HS-5 (cell line): ENCODE measurements at regions not wholly inside any gene's neighbourhood (a gene's known extent, or its start where the extent isn't known, plus 50 kb on each side); places are given as distances from the start of the nearest gene placed in this dataset.
"Not testable (repeated sequence)": the region's sequence is repeated elsewhere in the genome, so short reads cannot be mapped to it uniquely, and the experiment has no call there.

Source experiments
- DNase-seq: peaks from one replicate; pipeline ENCODE4 v3.0.0-alpha.2; 2012; ENCODE audit warnings: low read depth

DNA sequence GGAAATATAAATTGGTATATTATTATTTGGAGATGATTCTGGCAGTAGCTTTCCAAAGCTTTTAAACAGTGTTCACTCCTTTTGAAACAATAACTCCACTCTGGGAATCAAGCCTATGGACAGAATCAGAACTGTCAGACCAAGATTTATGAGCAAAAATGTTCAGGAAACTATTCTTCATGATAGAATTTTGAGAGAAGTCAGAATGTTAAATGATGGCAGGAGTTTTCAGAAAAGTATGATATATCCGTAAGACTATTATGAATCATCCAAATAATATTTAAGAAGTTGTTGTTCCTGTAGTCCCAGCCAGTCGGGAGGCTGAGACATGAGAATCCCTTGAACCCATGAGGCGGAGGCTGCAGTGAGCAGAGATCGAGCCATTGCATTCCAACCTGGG, 50.5 kb upstream of the ADGRG2 start:
- DNase-seq, result no peak

DNA sequence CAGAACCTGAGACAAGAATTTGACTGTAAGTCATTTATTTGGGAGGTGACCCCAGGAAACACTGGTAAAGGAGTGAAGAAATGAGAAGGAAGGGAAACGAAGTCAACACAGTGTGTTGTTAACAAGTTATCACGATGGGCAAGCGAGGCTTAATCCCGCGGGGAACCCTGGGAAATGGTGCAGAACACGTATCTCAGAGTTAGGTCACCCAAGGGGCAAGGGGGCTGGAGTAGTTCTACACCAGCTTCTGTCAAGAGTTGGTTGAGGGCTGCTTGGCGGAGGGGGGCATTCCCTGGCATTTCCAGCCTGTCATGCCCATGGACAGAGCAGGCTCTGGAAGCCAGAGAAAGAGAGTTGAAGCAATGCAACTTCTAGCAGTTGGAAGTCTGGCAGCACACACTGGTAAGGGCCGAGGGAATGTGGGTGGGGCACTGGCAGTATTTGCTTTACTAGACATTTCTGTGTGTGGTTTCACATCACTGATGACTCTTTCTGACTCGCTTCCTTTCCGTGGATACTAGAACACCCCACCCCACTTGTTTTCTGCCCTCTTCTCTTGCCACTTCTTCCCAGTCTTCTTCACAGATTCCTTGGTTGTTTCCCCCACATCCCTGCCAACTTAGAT, 52.2 kb upstream of the ADGRG2 start:
- DNase-seq, result peak; percentile 46

DNA sequence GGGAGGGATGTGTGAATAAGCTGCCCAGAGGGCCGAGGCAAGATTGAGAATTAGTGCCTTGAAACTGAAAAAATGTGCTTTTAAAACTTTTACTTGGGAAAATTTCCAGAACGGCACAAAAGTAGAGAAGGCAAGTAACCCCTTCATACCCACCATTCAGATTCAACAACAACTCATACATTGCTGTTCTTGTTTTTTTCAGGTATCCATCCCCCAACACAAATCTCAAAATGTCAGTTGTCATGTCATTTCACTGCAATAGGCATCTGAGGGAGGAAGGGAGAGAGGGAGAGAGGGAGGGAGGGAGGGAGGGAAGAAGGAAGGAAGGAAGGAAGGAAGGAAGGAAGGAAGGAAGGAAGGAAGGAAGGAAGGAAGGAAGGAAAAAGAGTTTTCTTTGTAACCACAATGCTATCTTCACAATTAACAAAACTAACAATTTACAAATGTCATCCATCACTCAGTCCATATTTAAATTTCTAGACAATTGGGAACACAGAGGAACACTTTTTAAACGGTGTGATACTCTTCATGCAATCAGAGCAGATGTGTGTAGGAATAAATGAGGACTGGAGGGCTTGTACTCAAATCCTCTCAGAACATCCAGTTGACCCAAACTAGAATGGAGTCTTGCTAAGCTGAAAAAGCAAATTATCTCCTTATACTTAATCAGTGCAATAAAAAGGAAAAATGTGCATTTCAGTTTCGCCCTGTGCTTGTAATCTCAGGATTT, 54.8 kb upstream of the ADGRG2 start:
- DNase-seq, result no peak

DNA sequence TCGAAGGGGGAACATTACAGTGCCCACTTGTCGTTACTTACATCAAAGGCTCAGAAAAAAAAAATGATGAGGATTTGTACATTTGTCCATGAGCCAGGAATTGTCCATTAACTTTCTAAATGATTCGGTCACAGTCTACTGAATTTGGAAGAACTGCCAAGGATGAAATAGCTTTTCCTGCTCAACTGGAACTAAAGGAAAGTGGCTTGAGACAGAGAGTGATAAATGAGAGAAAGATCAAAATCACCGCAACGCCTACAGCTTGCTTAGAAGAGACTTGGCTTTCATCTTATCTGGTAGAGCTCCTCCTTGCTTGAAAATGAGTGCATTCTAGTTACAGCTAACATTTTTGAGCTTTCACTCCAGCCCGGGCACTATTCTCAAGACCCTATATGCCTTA, 55.5 kb upstream of the ADGRG2 start:
- DNase-seq, result no peak

DNA sequence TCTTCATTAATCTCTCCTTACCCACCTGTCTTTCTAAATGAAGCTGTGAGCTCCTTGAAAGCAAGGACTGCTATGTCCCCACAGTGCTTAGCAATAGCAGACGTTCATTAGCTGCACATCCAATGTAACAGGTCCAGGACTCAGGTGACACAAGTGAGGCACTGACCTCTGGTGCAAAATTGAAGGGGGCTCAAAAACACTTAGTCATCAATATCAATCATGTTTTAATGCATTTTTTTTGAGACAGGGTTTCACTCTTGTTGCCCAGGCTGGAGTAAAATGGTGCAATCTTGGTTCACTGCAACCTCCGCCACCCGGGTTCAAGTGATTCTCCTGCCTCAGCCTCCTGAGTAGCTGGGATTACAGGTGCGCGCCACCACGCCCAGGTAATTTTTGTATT, 56.1 kb upstream of the ADGRG2 start:
- no peak for DNase-seq

DNA sequence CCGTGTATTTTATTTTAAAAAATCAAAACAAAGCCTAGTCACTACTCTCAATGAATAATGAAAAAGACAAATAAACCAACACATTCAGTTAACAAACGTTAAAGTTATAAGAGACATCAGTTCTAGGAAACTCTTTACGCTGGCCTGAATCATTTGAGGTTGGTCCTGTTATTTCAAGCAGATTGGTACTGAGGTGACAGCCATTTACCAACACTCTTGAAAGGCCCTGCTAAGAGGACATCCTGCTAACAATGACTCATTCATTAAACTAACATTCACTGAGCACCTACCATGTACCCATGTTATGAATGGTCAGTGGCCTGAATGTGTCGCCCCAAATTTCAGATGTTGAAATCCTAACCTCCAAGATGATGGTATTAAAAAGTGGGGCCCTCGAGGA, 57.1 kb upstream of the ADGRG2 start:
- no peak for DNase-seq

DNA sequence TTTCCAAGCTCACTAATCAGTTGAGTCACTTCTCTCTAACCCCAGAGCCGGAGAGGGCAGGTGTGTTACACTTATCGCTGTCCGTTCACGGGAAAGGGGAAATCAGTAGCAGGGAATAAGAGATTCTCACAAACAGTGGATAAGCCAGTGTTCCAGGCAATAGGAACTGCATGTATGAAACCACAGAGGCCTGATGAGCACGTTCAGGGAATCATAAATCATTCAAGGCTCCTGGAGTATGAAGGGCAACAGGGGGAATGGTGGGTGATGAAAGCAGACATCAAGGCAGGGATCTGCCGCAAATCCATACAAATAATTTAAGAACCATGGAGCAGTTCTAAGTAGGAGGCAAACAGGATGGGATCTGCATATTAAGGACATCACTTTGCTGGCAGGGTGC, 59.1 kb upstream of the ADGRG2 start:
- DNase-seq, result no peak

DNA sequence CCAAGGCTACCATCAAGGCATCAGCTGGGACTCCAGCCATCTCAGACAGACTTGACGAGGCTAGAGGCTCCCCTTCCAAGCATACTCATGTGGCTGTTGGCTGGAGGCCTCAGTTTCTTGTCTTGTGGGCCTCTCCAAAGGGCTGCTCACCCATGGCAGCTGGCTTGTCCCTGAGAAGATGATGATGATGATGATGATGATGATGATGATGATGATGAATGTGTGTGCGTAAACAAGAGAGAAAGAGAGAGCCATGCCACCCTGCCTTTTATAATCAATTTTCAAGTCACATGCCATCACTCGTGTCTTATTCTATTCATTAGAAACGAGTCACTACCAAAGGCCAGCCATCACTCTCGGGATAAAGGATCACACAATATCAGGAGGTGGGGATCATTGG, 60.5 kb upstream of the ADGRG2 start:
- no peak for DNase-seq

DNA sequence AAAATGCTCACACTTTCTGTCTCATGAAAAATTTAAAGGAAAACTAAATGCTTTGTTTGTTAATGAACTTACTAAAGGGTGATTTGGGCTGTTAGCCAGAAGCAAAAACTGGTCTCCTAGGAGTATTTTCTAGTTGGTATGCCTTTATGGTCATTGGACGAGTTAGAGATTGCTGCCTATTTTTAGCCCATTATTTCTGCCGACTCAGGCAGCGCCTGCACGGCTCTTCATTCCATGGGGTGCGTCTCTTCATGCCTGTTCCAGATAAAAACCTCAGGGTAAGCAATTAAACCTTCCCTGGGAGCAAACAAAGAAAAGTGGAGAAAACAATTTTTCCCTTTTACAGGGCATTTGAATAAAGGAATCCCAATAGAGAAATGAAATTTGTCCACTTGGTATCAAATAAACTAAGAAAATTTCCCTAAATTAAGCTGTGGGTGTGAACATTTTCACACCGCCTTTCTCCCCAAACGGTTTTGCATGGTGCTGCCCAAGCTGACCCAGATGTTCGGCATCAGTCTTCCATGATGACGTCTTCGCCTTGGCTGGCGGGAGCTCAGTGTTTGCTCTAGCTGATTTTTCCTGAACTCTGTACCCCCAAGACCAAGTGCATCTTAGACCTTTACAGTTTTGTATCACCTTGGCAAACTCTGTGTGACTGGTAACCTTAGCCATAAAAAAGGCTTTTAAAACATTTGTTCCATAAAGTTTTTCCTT, 61.7 kb upstream of the ADGRG2 start:
- DNase-seq, result no peak

DNA sequence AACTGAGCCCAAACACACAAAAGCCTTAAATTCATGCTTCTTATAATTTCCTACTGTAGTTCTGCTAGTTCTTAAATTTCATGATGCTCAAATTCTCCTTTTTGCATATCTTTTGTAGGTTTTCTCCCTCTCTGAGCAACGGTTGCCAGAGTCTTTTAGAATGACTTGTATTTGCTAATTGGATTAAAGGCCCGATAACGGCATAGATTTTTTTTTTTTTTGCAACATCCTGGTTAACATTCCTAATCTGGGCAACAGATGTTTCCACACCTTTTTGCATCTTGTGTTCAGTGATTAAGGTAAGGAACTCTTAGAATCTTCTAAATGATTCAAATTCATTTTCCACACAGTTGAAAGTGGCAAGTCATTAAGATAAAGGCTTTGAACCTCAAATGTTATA, 66.3 kb upstream of the ADGRG2 start:
- DNase-seq, result peak; percentile 3

DNA sequence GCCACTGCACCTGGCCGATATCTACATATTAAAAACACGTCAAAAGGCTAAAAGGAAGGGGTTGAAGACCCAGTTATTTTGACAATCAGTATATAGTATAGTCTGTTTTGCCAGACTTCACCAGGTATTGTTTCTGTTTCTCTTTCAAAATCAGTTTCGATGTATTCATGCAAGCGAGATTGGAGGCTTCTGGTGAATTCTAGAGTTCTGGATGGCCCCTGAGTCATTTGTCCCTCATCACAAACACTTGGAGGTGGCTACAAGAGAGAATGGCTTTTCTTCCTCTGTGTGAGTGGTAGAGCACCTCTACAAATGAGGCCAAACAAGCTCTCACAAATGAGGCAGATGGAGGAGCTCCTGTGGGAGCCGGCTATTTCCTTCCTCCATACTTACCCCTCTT, 68.6 kb upstream of the ADGRG2 start:
- DNase-seq, result no peak

DNA sequence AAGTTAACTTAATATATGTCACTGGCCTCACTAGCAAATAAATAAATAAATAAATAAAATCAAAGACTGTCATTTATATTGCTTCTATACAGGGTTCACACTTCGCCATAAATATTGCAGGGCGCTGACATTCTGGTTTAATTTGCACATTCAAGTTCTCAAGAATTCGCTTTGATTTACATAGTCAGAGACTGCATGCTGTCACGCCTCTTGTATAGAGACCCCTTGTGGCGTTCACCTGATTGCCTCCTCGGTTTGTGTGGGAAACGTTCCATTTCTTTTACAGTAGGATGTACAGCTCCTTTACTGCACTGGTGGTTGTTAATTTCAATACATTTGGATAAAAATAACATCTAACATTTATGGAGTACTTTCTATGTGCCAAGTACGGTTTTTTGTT, 71.3 kb upstream of the ADGRG2 start:
- no peak for DNase-seq

DNA sequence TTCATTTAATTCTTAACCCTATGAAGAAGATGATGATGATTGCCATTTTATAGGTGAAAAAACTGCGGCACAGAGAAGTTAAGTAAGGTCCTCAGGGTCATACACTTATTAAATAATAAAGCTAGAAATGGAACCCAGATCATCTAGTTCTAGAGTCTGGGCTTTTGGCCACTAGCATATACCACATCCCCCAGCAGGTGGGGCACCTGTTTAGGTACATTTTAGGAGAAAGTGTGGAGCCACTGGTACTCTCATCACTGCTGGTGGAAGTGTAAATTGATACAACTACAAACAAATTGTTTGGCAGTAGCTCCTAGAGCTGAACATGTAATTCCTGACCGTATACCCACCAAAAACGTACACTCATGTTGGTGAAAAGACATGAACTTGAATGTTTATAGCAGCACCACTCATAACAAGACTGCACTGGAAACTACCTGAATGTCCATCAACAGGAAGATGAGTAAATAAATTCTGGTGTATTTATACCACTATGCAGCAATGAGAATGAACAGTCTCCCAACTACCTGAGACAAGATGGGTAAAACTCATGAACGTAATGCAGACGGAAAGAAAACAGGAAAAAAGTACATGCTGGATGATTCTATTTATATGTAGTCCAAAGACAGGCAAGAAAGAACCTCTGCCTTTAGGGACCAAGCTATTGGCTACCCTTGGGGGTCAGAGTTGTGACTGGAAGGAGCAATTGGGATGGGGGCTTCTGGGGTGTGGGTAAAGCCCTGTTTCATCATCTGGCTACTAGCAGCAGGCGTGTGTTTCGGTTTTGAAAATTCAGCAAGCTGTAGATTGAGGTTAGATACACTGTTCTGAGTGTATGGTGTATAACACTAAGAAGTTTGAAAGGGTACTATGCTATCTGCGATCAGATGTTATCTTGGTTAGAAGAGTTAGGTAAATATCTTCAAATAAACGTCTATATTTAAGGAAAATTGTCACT, 72.3 kb upstream of the ADGRG2 start:
- DNase-seq, result no peak

DNA sequence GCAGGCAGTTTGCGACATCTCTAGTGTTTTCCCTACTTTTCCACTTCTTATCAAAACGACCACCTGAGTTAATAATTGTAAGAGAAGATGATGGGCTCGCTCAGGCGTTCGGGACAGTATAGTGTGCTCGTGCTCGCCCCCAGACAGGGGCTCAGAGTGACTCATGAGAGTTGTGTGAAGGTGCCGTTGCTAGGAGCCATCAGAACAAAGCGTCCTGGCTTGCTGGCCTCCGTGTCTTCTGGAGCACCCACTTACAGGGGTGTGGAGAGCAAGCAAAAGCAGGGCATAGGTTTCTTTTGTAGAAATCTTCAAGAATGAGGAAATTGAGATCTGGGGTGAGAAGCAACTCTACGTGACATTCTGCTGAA, 73.0 kb upstream of the ADGRG2 start:
- DNase-seq, result no peak

DNA sequence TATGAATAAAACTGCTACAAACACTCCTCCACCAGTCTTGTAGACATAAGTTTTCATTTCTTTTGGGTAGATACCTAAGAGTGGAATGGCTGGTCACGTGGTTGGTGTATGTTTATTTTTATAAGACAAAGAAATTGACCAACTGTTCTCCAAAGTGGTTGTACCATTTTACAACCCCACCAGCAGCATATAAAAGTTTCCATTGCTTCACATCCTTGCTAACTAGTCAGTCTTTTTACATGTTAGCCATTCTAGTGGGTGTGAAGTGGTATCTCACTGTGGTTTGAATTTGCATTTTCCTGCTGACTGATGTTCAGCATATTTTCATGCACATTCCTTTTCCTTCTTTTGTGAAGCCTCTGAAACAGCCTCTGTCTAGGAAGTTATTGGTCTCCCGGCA, 76.2 kb upstream of the ADGRG2 start:
- DNase-seq, result no peak

DNA sequence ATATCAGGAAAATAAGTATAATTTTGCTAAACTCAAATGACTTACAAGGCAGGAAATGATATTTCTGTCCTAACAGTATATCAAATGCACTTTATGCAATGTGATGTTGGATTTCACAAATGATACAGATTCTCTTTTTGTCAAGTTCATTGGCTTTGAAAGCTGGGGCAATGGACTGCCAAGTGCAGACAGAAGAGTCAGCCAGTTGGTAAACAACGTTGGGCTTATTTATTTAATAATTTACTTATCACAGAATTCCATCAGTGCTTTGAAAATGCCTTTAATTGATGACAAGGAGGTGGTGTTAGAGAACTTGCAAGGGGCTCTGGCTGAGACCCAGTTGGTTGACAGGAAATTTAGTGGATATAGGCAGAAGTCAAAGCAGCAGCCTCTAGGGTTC, 79.9 kb upstream of the ADGRG2 start:
- DNase-seq, result no peak

DNA sequence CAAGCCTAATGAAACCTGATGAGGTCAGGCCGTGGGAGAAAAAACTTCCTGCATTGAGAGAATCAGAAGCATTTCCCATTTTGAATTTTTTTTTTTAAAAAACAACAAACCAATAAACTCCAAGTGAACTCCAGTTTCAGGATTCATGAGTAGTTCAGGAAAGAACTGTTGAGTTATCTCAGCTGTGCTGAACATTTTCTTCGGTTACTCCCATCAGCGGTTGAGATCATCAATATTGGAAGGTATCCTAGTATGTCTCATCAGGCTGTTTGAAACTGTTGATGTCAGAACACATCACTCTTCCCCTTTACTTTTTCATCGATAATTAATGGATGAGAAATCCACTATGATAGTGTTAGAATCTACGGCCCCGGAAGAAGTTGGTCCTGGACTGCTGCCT, 82.4 kb upstream of the ADGRG2 start:
- no peak for DNase-seq

DNA sequence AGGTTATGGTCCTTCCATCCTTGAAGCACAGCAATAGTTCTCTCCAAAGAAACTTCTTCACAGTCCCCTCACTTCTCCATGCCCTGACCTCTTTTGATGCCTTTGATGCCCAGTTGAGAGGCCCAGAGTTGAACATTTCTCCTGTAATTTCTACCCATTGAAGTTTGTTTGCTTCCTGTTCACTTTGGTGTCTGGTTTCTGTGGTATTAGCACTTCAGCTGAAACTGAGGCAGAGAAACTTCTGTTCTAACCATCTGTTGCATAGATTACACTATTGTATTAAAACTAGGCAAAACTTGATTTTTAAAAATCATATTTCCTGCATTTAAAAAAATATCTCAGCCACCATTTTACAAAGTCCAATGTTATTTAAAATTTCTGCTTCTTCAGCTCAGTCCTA, 89.8 kb upstream of the ADGRG2 start:
- no peak for DNase-seq

DNA sequence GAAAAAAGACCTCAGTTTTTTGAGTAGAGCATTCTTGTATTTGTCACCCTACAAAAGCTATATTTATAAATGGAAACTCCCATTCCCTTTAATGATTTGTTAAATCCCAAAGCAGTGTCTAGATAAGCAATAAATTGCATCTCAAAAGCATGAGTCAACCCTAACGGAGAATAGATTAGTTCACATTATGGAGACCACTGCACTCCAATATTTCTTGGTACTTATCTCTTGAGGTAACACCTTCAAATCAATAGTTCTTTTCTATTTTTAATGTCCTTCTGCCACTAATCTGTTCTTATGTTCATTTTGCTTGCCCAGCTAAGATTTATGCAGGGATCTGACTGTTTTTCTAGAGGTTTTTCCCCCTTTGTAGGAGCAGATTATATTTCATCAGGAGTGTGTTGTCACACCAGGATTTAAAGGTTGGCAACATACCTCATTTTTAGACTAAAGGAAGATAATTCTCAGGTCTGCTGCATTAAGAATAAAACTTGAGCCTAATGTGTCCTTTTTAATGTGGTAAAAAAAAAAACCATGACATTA, 91.4 kb upstream of the ADGRG2 start:
- DNase-seq, result no peak

DNA sequence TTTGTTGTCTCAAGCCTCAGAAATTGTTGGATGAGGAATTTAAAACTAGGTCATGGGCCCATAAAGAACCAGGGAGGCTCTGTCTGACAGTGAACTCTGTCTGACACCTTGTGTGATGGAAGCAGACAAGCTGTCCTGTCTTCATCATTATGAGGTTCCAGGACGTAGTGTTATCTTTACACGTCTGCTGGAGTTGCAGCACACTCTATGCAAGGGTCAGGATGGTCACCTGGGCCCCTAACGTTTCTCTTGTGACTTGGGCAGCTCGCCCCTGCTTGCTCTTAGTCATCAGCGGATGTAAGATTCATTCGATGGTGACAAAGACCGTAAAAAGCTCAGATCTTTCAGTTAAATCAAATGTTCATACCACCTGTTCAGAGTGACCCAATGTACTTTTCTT, 92.0 kb upstream of the ADGRG2 start:
- no peak for DNase-seq

DNA sequence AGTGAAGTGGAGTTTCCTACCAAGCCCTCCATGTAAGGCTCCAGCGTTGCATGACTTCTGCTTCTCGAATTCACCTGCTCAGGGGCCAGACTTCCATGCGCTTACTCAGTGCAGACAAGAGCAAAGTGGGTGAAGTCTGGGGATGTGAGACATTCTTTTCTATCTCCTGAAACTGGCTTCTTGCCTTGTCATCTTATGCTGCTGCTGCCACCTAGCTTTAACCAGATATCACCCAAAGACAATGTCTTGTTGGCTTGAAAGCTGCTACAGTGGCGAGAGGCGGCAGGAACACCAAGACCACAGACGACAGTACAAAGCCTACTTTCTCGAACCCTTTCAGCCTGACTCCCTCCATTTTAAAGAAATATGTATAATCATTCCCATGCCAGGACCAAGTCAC, 103.6 kb upstream of the ADGRG2 start:
- no peak for DNase-seq

DNA sequence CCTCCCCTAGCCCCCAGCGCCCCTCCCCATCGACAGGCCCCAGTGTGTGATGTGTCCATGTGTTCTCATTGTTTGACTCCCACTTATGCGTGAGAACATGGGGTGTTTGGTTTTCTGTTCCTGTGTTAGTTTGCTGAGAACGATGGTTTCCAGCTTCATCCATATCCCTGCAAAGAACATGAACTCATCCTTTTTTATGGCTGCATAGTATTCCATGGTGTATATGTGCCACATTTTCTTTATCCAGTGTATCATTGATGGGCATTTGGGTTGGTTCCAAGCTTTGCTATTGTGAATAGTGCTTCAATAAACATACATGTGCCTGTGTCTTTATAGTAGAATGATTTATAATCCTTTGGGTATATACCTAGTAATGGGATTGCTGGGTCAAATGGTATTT, 107.6 kb upstream of the ADGRG2 start:
- not testable (repeated sequence) for DNase-seq
